NCI-H2107 treated with DMSO at 0.1 percent for 48 hours (cell line): ENCODE measurements at regions not wholly inside any gene's neighbourhood (a gene's known extent, or its start where the extent isn't known, plus 50 kb on each side); places are given as distances from the start of the nearest gene placed in this dataset.

Source experiments
- DNase-seq: peaks from one replicate; lab custom pipeline; 2025; ENCODE audit not compliant: unreplicated experiment; lab: John Stamatoyannopoulos, UW

DNA sequence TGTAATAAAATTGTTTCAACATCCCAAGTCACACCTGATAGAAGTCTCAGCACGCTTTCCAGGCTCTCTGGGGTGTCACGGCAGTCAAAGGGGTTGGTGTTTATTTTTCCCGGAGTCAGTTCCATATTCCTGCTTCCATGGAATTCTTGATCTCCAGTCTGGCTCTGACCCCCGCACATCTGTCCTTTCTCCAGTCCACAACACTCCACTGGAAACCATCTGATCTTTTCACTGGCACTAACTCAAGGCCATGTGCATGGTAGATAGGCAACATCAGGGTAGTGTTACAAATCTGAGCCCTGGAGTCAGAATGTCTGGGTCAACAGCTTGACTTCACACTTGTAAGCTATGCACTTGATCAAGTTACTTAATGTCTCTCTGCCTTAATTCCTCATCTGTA is 176.2 kb downstream of the WDR11 start:
- DNase-seq: no peak

DNA sequence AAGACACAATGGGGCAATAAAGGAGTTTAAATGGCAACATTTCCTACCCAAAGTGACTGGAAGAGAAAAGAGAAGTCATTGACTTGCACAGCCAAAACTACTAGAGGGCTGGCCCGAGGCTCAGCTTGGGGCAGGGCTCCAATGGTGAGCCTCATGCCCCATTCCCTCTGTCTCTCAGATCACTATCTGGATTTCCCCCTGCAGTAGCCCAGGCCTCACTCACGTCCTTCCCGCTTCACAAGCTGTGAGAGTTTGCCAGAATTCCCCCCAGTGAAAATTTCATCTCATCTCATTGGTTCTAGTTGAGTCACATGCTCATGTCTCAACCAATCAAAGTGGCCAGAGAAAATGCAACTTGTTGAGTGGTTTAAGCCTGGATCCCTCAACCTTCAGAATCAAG is 181.3 kb downstream of the WDR11 start:
- no peak for DNase-seq

DNA sequence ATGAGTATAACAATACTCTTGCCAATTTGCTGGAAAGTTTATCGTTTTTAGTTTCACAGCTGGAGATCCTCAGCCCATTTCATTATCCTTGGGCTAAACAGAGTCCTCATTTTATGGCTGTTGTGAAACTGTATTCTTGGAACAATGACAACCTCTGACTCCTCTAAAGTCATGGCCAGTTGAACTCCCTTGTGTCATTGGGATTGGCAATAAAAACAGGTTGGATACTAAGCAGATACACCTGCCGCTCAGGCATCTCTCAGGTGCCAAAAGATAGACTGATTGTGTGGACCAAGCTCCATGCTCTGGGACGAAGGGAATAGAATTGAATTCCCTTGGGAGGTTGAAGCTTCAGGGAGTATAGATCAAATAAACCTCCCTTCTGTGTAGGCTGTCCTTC is 182.2 kb downstream of the WDR11 start:
- no peak for DNase-seq

DNA sequence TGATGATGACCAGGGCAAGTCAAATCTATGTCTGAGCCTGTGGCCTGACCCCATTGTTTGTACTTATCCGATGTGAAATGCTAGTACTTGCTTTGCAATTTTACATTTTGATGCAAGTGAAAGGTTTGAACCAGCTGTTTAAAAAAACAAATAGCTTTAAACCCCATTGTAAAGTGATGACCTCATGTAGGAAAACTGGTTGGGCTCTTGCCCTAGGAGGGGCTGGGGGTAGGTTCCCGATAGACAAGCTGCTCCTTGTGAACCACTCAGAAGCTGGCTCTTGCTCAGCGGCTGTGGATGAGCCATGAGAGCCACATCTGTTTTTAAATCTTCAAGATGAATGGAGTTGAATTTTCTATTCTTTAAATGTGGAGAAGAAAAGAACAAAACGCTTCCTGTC is 185.3 kb downstream of the WDR11 start:
- DNase-seq: no peak

DNA sequence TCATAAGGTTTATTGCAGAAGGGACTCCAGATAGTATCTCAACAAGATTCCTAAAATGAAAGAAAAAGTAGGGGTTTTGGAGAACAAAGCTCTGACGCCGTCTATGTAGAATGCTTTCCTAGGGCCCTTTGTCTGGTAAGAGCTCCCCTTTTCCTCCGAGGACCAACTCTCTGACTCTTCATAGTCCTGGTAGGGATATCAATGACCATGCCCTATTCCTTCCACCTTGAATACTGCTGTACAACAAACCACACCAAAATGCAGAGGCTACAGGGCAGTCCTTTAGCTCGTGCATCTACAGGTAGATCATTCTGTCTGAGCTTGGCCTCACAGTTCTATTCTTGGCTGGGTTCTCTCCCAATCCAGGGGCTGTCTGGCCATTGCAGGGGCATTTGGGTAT is 190.3 kb downstream of the WDR11 start:
- no peak for DNase-seq

DNA sequence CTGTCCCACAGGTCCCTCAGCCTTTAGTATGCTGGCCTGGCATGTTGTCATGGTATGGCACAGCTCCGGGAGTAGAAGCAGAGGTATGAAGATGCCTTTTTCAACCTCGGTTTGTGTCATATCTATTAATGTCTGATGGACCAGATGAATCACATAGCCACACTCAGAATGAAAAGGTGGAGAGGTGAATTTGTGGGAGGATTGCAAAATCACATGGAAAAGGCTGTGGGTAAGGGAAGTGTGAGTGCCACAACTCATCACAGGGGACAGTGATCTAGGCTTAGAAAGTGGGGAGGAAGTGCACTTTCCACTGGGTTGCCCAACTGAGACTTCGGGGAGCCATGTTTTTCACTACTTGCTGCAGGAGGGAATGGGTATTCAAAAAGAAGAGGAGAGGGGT is 190.7 kb downstream of the WDR11 start:
- DNase-seq: no peak

DNA sequence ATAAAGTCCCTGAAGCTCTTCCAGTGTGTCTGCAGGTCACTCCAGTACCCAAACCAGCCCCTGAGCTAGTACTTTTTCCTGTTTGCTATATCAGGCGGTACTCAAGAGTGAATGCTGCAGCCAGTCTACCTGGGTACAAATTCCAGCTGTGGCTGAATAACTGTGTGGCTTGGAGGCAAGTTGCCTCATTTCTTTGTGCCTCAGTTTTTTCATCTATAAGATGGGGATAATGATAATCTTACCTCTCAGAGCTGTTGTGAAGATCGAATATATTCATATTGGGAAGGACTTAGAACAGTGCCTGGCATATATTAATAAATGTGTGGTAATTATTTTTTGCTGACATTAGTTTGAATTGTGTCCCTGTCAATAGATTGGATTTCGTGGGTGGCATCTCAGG is 191.2 kb downstream of the WDR11 start:
- DNase-seq: no peak

DNA sequence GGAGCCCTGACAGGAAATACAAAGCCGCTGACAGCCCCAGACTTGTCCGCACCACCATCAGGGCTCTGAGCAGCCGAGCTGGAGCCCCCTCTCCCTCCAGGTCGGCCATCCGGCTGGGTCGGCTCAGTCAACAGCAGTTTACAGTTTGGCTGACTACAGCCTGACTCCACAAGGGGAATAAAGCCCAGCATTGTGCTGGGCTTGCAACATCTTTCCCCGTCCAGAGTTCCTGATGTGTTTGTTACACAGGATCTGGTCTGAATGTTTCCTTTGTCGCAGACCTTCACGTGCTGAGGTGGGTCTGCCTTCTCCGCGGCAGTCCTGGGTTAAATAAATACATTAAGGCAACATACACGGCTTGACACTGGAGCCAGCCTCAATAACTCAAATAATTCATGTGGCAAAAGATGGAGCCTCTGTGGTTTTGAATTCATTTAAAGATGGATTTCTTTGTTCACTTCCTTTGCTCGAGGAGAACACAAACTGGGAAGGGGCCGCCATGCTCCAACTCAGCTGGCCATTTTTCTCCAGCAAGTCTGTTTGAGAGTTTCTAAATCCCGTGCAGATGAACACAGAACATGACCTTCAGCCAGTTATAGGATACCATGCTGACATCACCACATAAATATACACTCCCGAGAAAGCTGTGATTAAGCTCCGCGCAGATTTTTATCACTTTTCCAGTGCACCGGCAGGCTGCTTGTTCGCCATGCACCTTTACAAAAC is 192.1 kb downstream of the WDR11 start:
- DNase-seq: no peak

DNA sequence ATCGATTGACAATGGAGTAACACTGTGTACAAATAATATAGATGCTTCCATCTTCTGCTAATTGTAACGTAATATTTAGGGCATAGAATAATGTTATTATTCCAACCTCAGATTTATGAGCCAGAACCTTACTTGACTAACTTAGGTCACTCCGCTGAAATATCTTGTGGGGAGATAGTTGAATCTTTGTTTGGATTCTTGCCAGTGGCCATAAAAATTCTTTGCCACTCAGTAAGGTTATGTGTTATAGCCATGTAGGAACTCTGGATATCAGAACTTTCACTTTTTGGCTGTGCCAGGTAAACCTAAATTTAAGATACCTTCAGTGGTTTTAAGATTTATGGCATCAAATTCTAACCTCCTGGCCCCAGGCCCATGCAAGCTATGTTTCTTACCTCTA is 197.6 kb downstream of the WDR11 start:
- no peak for DNase-seq

DNA sequence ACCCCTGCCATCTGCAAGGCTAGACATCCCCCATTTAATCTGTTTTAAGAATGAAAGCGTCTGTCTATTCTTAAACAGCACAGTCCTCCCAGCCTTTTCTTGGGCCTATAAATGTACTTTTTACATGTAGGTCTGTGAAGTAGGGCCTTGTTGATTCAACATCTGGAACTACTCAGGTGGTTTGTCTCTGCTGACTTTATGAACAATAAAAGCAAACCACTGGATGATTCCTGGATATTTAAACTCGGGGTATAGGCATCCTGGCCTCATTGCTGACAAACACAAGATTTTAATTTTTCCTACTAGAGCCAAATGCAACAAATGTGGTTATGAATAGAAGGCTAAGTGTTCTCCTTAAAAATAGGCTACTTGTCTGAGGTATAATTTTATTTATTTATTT is 198.3 kb downstream of the WDR11 start:
- no peak for DNase-seq

DNA sequence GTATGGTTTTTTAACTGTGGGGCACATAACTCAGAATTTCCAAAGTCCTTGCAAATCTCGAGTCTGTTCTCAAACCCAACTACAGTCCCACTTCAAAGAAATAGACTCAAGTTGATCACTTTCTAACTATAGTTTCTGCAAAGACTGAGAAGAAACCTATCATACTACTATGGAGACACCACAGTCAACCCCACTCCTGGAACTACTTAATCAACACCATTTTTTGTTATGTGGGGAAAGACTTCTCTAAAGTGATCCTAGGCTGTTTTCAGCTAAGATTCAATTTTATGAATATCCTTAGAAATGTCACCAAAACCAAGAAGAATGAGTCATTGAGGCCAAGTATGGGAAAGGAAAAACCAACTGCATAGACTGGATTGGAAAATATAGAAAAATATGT is 198.8 kb downstream of the WDR11 start:
- DNase-seq: no peak

DNA sequence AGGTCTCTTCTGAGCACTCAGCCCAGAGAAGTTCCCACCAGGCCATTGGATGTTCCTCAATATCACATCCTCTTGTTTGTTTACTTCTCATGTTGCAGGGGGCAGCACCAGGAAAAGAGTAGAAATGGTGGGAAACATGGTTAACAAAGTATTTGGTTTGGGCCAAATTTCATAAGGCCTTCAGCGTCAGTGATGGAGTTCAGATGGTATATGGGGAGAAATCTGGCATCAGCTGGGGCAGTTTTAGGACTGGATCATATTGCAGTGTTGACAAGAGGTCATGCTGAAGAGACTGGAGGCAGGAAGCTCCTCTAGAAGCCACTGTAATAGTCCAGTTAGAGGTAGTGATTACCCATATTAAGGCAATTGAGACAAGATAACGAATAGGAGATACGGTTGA is 200.0 kb downstream of the WDR11 start:
- DNase-seq: no peak

DNA sequence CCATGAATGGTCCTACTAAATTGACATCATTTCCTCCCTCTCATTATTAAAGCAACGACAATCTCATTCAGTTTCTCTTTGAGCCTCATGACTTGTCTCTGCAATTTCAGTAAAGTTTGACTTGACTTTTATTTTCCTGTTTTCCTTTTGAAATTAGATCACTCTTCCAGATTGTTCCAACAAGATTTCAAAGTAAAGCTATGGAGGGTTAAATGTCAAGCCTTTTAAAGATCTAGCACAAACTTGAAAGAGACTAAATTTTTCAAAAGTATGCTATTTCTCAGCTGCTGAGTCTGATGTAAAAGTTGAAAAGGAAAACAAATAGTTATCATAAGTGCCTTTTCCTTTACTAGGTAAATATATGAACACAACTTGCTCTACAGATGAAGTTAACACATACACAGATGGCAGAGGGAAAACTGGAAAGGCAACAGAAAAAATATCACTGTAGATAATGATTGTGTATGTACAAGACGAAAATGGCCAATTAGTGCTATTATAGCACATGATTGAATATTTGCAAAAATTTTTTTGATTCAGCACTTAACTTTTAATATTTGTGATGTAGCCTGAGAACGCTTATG is 200.6 kb downstream of the WDR11 start:
- DNase-seq: no peak

DNA sequence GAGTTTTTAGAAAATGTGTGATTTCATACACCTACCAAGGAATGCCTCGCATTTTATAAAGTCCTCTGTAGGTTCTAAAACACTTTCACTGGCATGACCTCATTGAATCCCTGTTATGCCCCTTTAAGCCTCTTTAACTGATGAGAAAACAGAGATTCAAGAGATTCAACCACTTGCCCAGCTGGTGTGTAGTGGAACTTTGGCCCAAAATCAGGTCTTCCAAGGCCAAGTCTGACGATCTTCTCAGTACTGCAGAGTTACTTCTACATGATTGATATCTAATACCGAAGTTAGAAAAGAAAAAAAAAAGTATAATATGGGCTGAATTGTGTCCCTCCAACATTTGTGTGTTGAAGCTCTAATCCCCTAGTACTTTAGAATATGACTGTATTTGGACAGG is 202.0 kb downstream of the WDR11 start:
- DNase-seq: no peak

DNA sequence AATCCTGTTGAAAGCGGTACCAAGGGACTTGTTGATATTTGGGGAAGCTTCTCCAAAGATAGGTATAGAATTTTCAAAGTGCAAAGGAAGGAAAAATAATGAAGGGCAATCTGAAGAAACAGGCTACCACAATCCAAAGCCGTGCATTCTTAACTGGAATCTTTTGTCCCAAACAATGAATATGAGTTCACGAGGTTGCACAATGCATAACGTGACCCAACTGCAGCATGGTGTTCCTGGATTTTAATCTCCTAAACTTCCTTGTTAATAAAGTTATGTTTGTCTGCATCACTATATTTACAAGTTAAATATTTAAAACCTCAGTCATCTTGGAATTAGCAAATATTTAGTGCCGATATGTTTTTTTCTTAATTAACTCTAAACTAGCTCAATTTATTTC is 203.7 kb downstream of the WDR11 start:
- no peak for DNase-seq

DNA sequence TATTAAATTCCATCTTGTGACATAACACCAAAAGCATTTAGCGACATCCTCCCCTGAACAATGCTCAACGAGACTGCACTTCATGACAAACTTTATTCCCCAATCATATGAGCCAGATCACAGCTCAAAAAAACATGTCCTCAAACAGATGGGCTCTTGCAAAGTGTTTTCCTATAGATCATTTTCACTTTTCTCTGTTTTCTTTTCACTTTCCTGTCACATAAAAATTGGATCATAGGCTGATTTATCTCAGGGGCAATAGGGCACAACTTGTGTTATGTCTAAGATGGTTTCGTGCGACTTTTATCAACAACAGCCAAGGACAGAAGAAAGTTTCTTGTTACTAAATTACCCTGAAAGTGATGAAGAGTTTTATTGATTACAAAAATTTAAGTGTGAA is 206.1 kb downstream of the WDR11 start:
- DNase-seq: no peak

DNA sequence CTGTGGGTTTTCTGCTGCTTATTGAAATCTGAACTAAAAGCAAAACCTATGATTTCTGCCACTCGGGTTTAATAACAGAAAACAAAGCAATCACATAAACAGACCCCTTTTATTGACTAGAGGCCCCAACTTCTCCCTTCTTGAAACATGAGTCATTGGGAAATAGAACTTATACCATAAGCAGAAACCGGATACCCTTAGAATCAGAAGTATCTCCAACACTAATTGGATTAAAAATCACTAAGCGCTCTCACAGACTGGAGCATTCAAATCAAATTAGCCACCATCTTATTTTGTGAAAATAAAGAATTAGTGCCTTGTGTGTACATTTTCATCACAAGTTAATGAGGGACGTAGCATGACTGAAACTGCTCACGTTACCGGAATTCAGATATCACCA is 206.9 kb downstream of the WDR11 start:
- no peak for DNase-seq

DNA sequence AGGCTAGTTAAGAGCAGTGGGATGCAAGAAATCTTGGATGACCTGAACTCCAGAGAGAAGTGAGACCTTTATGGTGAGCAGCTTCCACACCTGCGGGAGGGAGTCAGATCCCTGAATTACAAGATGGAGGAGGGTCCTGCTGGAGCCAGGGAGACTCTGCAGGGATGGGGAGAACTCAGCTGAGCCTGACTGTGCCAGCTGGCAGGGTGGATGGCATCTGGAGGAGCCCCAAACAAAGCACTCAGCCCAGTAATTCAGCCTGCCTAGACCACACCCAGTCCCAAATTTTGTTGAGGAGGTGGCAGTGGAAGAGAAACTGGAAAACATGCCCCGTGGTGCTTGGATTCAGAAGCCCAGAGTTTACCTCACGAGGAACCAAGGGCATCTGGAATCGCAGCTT is 208.2 kb downstream of the WDR11 start:
- no peak for DNase-seq

DNA sequence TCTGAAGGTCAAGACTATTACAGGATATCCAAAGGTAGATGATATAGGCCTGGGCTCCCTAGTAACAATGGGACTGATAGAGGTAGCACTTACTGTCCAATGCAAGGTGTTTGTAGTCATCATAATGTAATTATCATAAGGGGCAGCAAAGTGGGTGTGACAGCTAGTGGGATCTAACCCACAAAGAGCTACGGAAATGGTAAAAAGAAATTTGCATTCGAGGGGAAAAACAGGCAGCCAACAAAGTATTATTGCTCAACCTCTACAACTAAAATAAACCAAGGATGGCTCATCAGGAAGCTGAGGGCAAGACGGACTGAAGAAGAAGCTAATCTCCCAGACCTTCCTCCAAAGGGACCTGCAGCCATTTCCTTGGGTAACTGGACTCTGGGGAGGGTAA is 211.0 kb downstream of the WDR11 start:
- DNase-seq: no peak

DNA sequence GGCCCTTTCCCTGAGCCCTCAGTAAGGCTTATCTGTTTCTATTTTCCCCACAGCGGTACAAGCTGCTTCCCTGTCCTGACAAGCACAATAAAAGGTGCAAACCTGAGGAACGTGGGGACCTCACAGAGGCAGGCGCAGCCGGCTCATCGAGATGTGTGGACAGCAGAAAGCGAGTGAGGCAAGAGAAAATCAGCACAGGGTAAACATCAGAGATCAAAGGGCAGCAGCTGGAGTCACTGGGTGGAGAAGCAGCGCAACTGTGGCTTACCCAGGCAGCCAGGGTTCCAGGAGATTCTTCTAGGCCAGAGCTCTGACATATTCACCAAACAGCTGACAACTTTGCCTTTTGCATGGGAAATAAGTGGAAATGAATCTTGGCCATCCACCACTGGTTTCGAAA is 212.6 kb downstream of the WDR11 start:
- no peak for DNase-seq

DNA sequence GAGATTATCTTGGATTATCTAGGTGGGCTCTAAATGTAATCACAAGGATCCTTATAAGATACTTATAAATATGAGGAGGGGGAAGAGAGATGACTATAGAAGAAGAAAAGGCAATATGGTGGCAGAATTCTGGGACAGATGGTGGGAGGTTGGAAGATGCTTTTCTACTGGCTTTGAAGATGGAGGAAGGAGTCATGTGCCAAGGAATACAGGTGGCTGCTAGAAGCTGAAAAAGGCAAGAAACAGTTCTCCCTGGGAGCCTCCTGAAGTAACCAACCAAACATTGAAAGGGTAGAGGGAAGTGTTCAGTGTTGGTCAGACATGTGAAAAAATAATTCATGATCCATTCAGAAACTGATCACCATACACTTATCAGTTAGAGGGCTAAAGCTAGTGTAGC is 213.3 kb downstream of the WDR11 start:
- no peak for DNase-seq

DNA sequence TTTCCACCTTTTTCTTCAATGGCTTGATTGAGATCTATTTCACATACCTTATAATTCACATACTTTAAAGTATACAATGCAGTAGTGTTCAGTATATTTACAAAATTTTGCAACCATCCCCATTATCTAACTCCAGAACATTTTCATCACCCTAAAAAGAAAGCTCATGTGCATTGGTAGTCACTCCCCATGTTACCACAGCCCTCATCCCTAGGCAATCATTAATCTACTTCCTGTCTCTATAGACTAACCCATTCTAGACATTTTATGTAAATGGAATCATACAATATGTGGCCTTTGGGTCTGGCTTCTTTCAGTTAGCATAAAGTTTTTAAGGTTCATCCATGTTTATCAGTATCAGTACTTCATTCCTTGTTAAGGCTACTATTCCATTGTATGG is 214.2 kb downstream of the WDR11 start:
- no peak for DNase-seq
